GM12878 (cell line): ENCODE measurements at regions not wholly inside any gene's neighbourhood (a gene's known extent, or its start where the extent isn't known, plus 50 kb on each side); places are given as distances from the start of the nearest gene placed in this dataset.
"Not testable (repeated sequence)": the region's sequence is repeated elsewhere in the genome, so short reads cannot be mapped to it uniquely, and the experiment has no call there.

ENCODE experiments used
- ATAC-seq: fragments of 200-7000 bp; cut with Tn5 transposase; 3 replicates; pipeline ENCODE4 v1.9.1; 2020; ENCODE audit warnings: mild to moderate bottlenecking, moderate library complexity
- BruUV-seq: library from RNA; stranded (reverse); fragments of 400-500 nt; replicated peaks from 2 replicates; lab custom pipeline; 2021; lab: Mats Ljungman, UMichigan
- CTCF ChIA-PET: fragments of 300-600 bp; sonication (Branson Sonifier 250); formaldehyde crosslinking; extraction: SDS; loops from one replicate; lab custom pipeline; 2021; ENCODE audit warnings: inconsistent platforms; lab: Yijun Ruan, JAX
- POLR2A ChIA-PET: fragments of 350-600 bp; formaldehyde crosslinking; extraction: SDS; loops from one replicate; lab custom pipeline; 2021; ENCODE audit warnings: inconsistent platforms; lab: Charles Lee
- RAD21 ChIA-PET: fragments of 300-600 bp; sonication (Branson Sonifier 250); formaldehyde crosslinking; loops from one replicate; lab custom pipeline; 2023; ENCODE audit warnings: antibody characterized with exemption; ENCODE audit not compliant: unreplicated experiment; lab: Charles Lee
- SMC1A ChIA-PET: fragments of 300-600 bp; sonication (Branson Sonifier 250); formaldehyde crosslinking; loops from one replicate; lab custom pipeline; 2023; ENCODE audit not compliant: unreplicated experiment, uncharacterized antibody; lab: Charles Lee
- DNase-seq: peaks from one replicate; pipeline ENCODE4 v3.0.0-alpha.2; 2011; ENCODE audit warnings: low read depth, low spot score
- FAIRE-seq: peaks from 3 replicates; lab custom pipeline; 2011; peaks lifted over from hg19 to GRCh38; lab: Jason Lieb, UNC
- H2AFZ ChIP-seq: 2 replicates; pipeline ENCODE4 v1.6.0; 2011; ENCODE audit warnings: low read depth, low read length, control low read depth; ENCODE audit not compliant: control insufficient read depth
- H3K27ac ChIP-seq: 2 replicates; pipeline ENCODE4 v1.5.1; 2011; ENCODE audit warnings: control low read depth; ENCODE audit not compliant: control insufficient read depth, insufficient read depth
- H3K27me3 ChIP-seq, 2 experiments: replicated peaks in 1 of 2; 2 replicates each; pipeline versions ENCODE4 v1.6.0 to v1.6.1; 2011; ENCODE audit warnings: low read length in 1 of 2; ENCODE audit not compliant: control insufficient read depth in 2 of 2, insufficient read depth in 2 of 2
- H3K36me3 ChIP-seq, 2 experiments: 2 replicates each; pipeline ENCODE4 v1.5.1; 2011; ENCODE audit warnings: low read length in 1 of 2; ENCODE audit not compliant: control insufficient read depth in 2 of 2, insufficient read depth in 2 of 2
- H3K4me1 ChIP-seq: 2 replicates; pipeline ENCODE4 v1.6.1; 2011; ENCODE audit warnings: mild to moderate bottlenecking, low read length, moderate library complexity, mixed read lengths; ENCODE audit not compliant: control insufficient read depth, insufficient read depth
- H3K4me2 ChIP-seq: 2 replicates; pipeline ENCODE4 v1.6.0; 2011; ENCODE audit warnings: control low read depth; ENCODE audit not compliant: control insufficient read depth, insufficient read depth
- H3K4me3 ChIP-seq: fragments of 200-600 bp; sonication (generic); 2 replicates; pipeline ENCODE4 v1.5.1; 2016
- H3K79me2 ChIP-seq: 2 replicates; pipeline ENCODE4 v1.6.0; 2011; ENCODE audit warnings: low read length; ENCODE audit not compliant: control insufficient read depth, insufficient read depth
- H3K9ac ChIP-seq: 2 replicates; pipeline ENCODE4 v1.8.0; 2011; ENCODE audit warnings: low read length, control low read depth, mixed read lengths; ENCODE audit not compliant: control insufficient read depth, insufficient read depth
- H3K9me3 ChIP-seq: replicated peaks from 3 replicates; pipeline ENCODE4 v1.5.1; 2011; ENCODE audit warnings: mild to moderate bottlenecking, low read length; ENCODE audit not compliant: control insufficient read depth, insufficient read depth
- H4K20me1 ChIP-seq: 2 replicates; pipeline ENCODE4 v1.6.0; 2011; ENCODE audit not compliant: control insufficient read depth, insufficient read depth
- CTCF ChIP-seq, 3 experiments: IDR thresholded peaks in 2 of 3; conservative IDR thresholded peaks in 1 of 3; 2 replicates each; pipeline ENCODE4 v1.5.1; 2011; ENCODE audit warnings: low read depth in 3 of 3, low read length in 3 of 3, mild to moderate bottlenecking in 3 of 3, control low read depth in 2 of 3, moderate library complexity in 2 of 3, inconsistent platforms in 1 of 3, mixed read lengths in 1 of 3; ENCODE audit not compliant: control insufficient read depth in 2 of 3, insufficient read depth in 1 of 3; ENCODE audit errors: extremely low read depth in 1 of 3
- RAD21 ChIP-seq: IDR thresholded peaks from 2 replicates; pipeline ENCODE4 v1.6.1; 2011; ENCODE audit warnings: mild to moderate bottlenecking, low read depth, low read length, moderate library complexity; ENCODE audit not compliant: insufficient read depth
- SMC3 ChIP-seq: IDR thresholded peaks from 2 replicates; pipeline ENCODE4 v1.6.1; 2011; ENCODE audit warnings: low read length, improper control_type of control experiment, borderline replicate concordance
- WGBS: methylation state at CpG from one replicate; pipeline ENCODE4 v1.1.6; 2016; ENCODE audit warnings: low lambda C conversion rate; ENCODE audit not compliant: insufficient replicate concordance, insufficient coverage; ENCODE audit errors: missing lambda C conversion rate; 5-methylcytosine and 5-hydroxymethylcytosine counted together
- in situ Hi-C: fragments of 300-500 bp; cut with MboI; formaldehyde crosslinking; loops from 9 replicates; pipeline ENCODE4 v1.14.3; 2018; ENCODE audit warnings: mixed read lengths
- intact Hi-C: fragments of 100-400 bp; cut with micrococcal nuclease; formaldehyde crosslinking; loops from one replicate; pipeline ENCODE4 v1.14.2; 2022; ENCODE audit not compliant: unreplicated experiment

- WGBS = 23% methylated on average over 4 of the region's 4 CpGs
- RAD21 ChIA-PET = interaction anchor here (0.9 to 1.8 kb wide), 4 partner anchors 171 to 568 kb away, joined by 3 to 4 read pairs (median 3); no protein-coding TSS in a partner anchor
- H3K4me1 ChIP-seq, H3K79me2 ChIP-seq, H3K4me2 ChIP-seq, H4K20me1 ChIP-seq, BruUV-seq, in situ Hi-C loops, H3K27me3 ChIP-seq, H3K36me3 ChIP-seq, ATAC-seq, FAIRE-seq, DNase-seq, H3K9me3 ChIP-seq, H2AFZ ChIP-seq, H3K27ac ChIP-seq, H3K9ac ChIP-seq, H3K4me3 ChIP-seq, POLR2A ChIA-PET: not testable (repeated sequence)
- CTCF ChIA-PET = interaction anchor here (0.6 to 2.3 kb wide), 10 partner anchors 8 to 568 kb away, joined by 3 to 16 read pairs (median 4); no protein-coding TSS in a partner anchor
- TF ChIP-seq RAD21 (peak; percentile 36), CTCF (IDR thresholded peaks at IDR 0.05 in 2 of 3, conservative IDR thresholded peaks at IDR 0.05 in 1 of 3; ENCODE audit: control insufficient read depth in 2 of 3, extremely low read depth in 1 of 3, insufficient read depth in 1 of 3, low read depth in 3 of 3, low read length in 3 of 3) (peak; percentile 26 to 37 (median 33); a peak in 4 of 6 replicates), SMC3 (peak; percentile 38; the same call in 1 of the 2 replicates)
- intact Hi-C loops = loop anchor here (1.0 kb wide), 2 partner anchors 173 to 218 kb away; no protein-coding TSS in a partner anchor
- SMC1A ChIA-PET = interaction anchor here (0.7 to 1.6 kb wide), 7 partner anchors 17 to 568 kb away, joined by 3 to 9 read pairs (median 4); no protein-coding TSS in a partner anchor
Observed at GRCh38 chr5:154640213-154640831, 114.9 kb upstream of the LARP1 start.

GRCh38 chr5:154636786-154637185 is 118.4 kb upstream of the LARP1 start:
- POLR2A ChIA-PET, RAD21 ChIA-PET, H3K27ac ChIP-seq, H4K20me1 ChIP-seq, H3K4me1 ChIP-seq, FAIRE-seq, H2AFZ ChIP-seq, H3K9ac ChIP-seq, H3K79me2 ChIP-seq, H3K27me3 ChIP-seq, ATAC-seq, BruUV-seq, DNase-seq, in situ Hi-C loops, H3K4me2 ChIP-seq, H3K36me3 ChIP-seq, H3K9me3 ChIP-seq, H3K4me3 ChIP-seq: not testable (repeated sequence)
- ChIA-PET CTCF (interaction anchor here (1.0 to 3.4 kb wide), 2 partner anchors 169 to 177 kb away, joined by 3 to 17 read pairs; no protein-coding TSS in a partner anchor), SMC1A (interaction anchor here (0.7 to 1.5 kb wide), 3 partner anchors 9 to 323 kb away, joined by 3 read pairs; no protein-coding TSS in a partner anchor)
- intact Hi-C loops = loop anchor here (1.0 kb wide), 1 partner anchor 662 kb away; no protein-coding TSS in a partner anchor
- WGBS = 75% methylated on average over 7 of the region's 7 CpGs

GRCh38 chr5:154636271-154636670 is 118.9 kb upstream of the LARP1 start:
- ATAC-seq = not testable (repeated sequence)

More at GRCh38 chr5:154636271-154636670, 118.9 kb upstream of the LARP1 start:
- intact Hi-C loops = loop anchor here (1.0 kb wide), 1 partner anchor 662 kb away; no protein-coding TSS in a partner anchor
- WGBS = 45% methylated on average over 12 of the region's 12 CpGs
- FAIRE-seq, H3K4me2 ChIP-seq, H3K79me2 ChIP-seq, POLR2A ChIA-PET, H3K27me3 ChIP-seq, H3K4me3 ChIP-seq, H3K9me3 ChIP-seq, H3K36me3 ChIP-seq, H3K9ac ChIP-seq, H3K4me1 ChIP-seq, BruUV-seq, H3K27ac ChIP-seq, H4K20me1 ChIP-seq, DNase-seq, in situ Hi-C loops, H2AFZ ChIP-seq: not testable (repeated sequence)
- ChIA-PET RAD21 (interaction anchor here (0.7 kb wide), 1 partner anchor 168 kb away, joined by 3 read pairs; no protein-coding TSS in a partner anchor), CTCF (interaction anchor here (1.0 to 3.4 kb wide), 3 partner anchors 17 to 176 kb away, joined by 3 to 17 read pairs (median 3); no protein-coding TSS in a partner anchor), SMC1A (interaction anchor here (0.7 to 1.2 kb wide), 2 partner anchors 168 to 169 kb away, joined by 3 read pairs; no protein-coding TSS in a partner anchor)
